ENCODE measurements at regions not wholly inside any gene's neighbourhood (a gene's known extent, or its start where the extent isn't known, plus 50 kb on each side); places are given as distances from the start of the nearest gene placed in this dataset.

DNA sequence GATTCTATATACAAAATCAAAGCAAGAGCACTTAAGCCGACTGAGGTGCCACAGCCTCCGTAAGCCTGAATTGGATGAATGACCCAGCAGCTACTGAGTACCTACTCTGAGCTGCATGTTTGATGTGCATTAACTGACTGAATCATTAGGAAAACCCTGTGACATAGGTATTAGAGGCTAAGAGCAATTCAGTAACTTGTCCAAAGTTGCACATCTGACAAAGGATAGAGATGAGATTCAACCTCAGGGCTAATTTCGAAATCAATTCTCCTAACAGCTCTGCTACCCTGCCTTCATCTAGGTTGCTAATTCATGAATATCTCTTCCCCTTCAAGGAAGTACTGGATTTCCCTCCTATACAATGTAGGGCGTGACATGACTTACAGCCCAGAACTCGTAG, 89.1 kb upstream of the GLIS3 start:
- no peak for DNase-seq (ENCODE audit: low read depth, low spot score)
- no peak overlapping the region for H3K27ac ChIP-seq

DNA sequence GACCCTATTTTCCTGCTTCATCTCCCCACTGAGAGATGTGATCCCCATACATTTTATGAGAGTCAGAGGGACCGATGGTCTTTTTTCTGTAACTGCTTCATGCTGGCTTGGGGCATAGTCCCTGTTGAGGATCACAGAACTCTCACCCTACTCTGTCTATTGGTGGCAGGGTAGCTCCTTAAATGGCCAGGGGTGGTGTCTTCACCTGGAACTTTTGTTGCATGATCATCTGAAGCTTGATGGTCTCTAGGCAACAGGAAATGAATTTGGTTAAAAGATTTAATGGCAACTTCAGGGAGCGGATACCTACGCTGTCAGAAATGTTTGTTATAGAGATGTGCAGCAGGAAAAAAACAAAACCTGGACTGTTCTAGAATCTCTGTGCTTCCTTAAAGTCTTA, 87.0 kb upstream of the GLIS3 start:
- H3K27ac ChIP-seq: no peak overlapping the region
- DNase-seq (ENCODE audit: low read depth, low spot score): no peak

DNA sequence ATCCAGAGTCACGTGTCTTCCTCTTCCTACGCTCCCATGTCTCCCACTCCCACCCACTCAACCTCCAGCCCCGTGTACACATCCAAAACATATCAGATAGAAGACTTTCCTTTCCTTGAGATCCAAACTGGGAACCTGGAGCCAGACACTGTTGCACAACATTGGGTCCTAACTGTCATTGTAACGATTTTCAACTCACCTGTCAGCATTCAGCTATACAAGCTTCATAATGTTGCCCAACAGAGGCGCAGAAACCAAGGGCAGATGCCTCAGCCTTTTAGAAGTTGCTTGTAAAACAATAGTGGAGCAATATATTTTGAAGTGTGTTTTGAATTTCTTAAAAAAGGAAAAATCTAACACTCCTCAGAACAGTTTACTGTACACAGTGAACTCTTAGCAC, 84.9 kb upstream of the GLIS3 start:
- no peak for DNase-seq (ENCODE audit: low read depth, low spot score)
- no peak overlapping the region for H3K27ac ChIP-seq

DNA sequence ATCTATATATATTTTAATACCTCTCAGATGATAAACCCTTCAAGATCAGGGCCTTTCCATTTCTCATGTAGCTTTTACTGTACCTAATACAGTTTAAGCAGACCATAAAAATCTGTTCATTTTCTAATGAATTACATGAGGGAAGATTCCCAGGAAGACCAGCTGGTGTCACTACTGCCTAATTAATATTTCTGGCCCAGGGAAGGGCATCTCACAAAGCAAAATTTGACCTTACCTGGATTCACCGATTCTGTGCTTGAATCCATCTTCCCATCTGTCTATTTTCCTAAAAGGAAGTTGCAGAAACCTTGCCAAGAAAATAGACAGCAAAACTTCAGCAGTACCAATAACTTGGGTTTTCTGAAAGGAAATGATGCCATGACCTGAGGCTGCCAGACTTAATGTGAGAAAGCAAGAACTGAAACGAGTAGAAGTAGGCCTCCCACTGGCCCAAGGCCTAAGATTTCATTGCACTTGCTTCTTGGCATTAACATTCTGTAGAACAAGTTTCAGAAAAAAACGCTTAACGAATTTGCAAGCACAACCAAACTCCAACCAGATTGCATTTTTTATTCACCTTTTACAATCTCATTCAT, 83.0 kb upstream of the GLIS3 start:
- H3K27ac ChIP-seq: no peak overlapping the region
- DNase-seq (ENCODE audit: low read depth, low spot score): no peak

- no peak for DNase-seq (ENCODE audit: low read depth, low spot score)
- H3K27ac ChIP-seq: no peak overlapping the region
Observed at GRCh38 chr9:4381744-4382143, 81.9 kb upstream of the GLIS3 start.

DNA sequence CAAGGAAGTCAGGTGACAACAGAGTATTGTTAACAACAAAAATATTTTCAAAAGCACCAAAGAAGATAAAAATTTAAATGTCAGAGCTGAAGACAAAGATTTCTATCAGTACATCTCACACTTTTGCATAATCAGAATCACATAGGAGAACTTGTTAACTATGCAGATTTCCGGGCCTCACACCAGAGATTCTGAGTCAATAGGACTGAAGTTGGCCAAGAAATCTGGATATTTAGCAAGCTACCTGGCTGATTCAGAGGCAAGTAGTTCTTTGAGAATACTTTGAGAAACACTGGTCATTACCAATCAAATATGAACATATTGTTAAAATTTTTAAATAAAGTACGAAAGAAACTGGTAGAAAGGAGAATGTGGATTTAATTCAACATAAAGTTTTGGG, 80.5 kb upstream of the GLIS3 start:
- DNase-seq (ENCODE audit: low read depth, low spot score): no peak
- no peak overlapping the region for H3K27ac ChIP-seq

DNA sequence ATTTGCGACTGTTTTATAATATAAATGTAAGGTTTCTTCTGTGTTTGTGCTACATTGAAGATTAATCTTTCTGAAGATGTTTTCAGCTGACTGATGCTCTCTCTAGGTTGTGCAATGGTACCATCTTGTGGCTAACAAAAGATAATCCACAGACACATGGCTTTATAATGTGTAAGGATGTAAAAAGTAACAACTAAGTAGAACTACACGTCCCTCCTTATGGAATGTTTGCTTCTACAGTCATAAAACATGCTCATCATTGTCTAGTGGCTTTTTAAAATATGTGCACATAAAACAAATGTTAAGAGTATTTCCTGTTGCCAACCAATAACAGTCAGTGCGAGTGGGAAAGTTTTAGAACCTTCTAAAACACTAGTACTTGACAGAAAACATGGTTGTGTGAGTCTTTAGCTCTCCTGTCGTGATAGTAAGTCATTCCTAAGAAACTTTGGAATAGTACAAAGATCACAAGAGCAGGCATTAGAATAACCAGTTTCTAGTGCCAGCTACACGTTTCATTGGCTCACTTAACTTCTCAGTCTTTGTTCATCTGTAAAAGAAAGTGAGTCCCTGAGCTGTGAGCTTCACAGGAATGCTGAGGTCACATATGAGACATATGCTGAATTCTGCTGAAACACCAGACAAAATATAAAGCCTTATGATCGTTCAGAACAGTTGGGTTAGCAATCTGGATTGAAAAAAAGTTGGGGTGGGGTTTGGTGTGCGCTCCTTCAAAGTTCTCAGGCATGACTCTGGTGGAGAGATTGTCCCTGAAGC, 75.7 kb upstream of the GLIS3 start:
- peak; percentile 48 for DNase-seq (ENCODE audit: low read depth, low spot score)
- peak overlapping the region; percentile 50 for H3K27ac ChIP-seq

DNA sequence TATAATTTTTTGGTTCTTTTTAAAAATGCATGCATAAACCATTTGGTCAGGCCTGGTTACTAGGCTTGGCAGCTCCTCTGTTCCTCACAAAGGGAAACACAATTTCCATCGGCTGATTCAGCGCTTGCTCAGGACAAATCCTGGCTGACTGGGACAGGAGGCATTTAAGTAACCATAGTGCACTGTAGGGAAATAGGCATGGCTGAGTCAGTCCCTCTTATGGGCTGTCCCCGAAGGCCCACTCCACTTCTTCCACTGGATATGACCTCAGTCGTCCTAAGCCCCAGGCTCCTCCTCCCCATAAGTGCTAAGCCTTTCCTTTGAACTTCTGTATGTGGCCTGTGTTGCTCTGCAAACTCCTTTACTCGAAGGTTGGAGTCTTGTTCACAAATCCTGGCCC, 71.2 kb upstream of the GLIS3 start:
- peak; percentile 81 for DNase-seq (ENCODE audit: low read depth, low spot score)
- H3K27ac ChIP-seq: no peak overlapping the region

DNA sequence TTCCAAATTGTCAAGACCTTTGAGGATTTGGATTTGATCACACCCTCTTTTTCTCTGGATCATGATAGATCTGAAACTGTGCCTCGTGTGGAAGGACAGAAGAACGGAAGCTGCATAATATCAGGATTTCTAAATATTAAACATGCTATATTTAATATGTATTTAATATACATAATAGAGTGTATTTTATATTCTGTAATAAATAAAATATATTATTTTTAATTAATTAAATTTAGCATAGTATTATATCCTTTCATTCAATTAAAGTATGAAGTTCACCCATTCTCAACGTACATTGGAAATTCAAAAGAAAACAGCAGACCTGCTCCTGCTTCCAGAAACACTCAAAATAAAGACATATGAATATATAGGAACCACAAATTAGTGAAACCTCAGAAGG, 70.6 kb upstream of the GLIS3 start:
- H3K27ac ChIP-seq: no peak overlapping the region
- no peak for DNase-seq (ENCODE audit: low read depth, low spot score)

- H3K27ac ChIP-seq: no peak overlapping the region
- DNase-seq (ENCODE audit: low read depth, low spot score): no peak
Observed at GRCh38 chr9:4366591-4367330, 66.9 kb upstream of the GLIS3 start.

GRCh38 chr9:4365055-4365454, 65.2 kb upstream of the GLIS3 start:
- no peak for DNase-seq (ENCODE audit: low read depth, low spot score)
- H3K27ac ChIP-seq: no peak overlapping the region

DNA sequence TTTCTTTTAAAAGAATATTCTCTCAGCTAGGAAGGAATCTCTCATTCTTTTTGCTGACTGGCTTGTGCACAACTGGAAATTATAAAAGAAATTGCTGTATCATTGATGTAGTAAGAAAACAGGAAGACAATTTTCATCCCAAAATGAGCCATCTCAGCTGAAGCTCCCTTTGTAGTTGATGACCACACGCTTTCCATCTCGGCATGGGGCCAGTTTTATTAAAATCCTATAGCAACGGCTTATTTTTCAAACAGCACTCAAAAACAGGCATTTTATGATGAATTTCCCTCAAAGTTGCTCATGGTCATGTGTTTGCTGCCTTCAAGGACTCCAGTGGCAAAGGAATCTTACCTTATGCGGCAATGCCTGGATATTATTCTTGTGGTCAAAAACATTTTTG, 62.4 kb upstream of the GLIS3 start:
- no peak overlapping the region for H3K27ac ChIP-seq
- no peak for DNase-seq (ENCODE audit: low read depth, low spot score)

- H3K27ac ChIP-seq: no peak overlapping the region
- DNase-seq (ENCODE audit: low read depth, low spot score): no peak
Observed at GRCh38 chr9:4359016-4359415, 59.1 kb upstream of the GLIS3 start.

DNA sequence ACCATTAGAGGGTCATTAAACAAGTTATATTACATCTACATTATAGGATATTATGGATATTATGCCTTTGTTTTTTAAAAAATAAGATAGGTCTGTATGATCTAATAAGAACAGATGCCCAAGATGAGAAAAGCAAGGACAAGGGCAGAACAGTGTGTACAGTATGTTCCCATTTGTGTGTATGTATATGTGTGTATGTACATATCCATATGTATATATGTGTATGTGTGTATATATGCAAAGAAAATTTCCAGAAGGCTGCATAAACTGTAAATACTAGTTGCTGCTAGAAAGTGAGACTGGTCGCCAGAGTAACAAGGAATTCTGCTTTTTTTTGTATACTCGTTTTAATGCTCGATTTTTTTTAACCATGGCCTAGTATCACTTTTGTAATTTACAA, 58.1 kb upstream of the GLIS3 start:
- no peak for DNase-seq (ENCODE audit: low read depth, low spot score)
- no peak overlapping the region for H3K27ac ChIP-seq

- no peak for DNase-seq (ENCODE audit: low read depth, low spot score)
- no peak overlapping the region for H3K27ac ChIP-seq
Observed at GRCh38 chr9:4356306-4356705, 56.4 kb upstream of the GLIS3 start.

- DNase-seq (ENCODE audit: low read depth, low spot score): no peak
- H3K27ac ChIP-seq: no peak overlapping the region
Observed at GRCh38 chr9:4353236-4353635, 53.4 kb upstream of the GLIS3 start.

DNA sequence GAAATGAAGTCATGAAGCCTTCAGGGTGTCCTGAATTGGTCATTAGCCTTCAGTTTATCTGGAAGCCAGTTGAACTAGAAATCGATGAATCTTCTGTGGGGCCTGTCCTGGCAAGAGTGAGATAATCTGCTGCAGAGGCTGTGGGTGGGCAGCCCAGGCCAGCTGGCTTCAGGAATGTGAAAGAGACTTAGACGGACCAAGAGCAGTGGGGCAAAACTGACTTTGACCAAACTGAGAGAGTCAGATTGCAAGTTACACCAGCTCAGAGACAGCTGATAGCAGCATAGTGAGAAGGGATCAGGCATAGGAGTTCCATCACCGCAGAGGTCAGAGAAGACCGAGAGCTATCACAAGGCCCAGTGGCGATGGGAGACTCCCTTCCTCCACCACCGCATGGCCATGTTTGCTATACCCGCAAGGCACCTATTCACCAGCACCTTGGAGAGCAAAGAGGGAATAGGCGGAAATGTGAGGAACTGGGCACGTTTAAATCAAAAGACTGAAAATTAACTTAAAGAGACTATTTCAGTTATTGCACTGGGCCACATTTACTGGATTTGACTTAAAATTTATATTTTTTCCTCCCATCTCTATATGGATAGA, 50.0 kb upstream of the GLIS3 start:
- H3K27ac ChIP-seq: no peak overlapping the region
- no peak for DNase-seq (ENCODE audit: low read depth, low spot score)

Data from epithelial cell of prostate (primary cell).